H1 (cell line): ENCODE measurements at regions not wholly inside any gene's neighbourhood (a gene's known extent, or its start where the extent isn't known, plus 50 kb on each side); places are given as distances from the start of the nearest gene placed in this dataset.

ENCODE experiments used
- CTCF ChIA-PET: fragments of 300-600 bp; sonication (Branson Sonifier 250); formaldehyde crosslinking; loops from one replicate; lab custom pipeline; 2021; ENCODE audit not compliant: partially characterized antibody; lab: Charles Lee
- POLR2A ChIA-PET: fragments of 300-600 bp; sonication (Branson Sonifier 250); formaldehyde crosslinking; loops from one replicate; lab custom pipeline; 2021; ENCODE audit warnings: inconsistent platforms; ENCODE audit not compliant: partially characterized antibody; lab: Charles Lee
- DNase-seq, 2 experiments: peaks; one replicate each; pipeline versions ENCODE4 v3.0.0 to v3.0.0-alpha.2; 2010 to 2022; ENCODE audit warnings: low spot score in 2 of 2, low read depth in 1 of 2, mixed read lengths in 1 of 2
- FAIRE-seq: peaks from 2 replicates; lab custom pipeline; 2011; peaks lifted over from hg19 to GRCh38; lab: Jason Lieb, UNC
- H2AFZ ChIP-seq: 2 replicates; pipeline ENCODE4 v1.8.1; 2012; ENCODE audit warnings: low read length, inconsistent platforms
- H2AK5ac ChIP-seq: 2 replicates; pipeline ENCODE4 v1.6.1; 2013; ENCODE audit warnings: low read depth, low read length
- H2BK120ac ChIP-seq: replicated peaks from 2 replicates; pipeline ENCODE3; 2013; ENCODE audit warnings: low read depth, low read length, inconsistent platforms
- H2BK12ac ChIP-seq: 2 replicates; pipeline ENCODE4 v1.6.1; 2013; ENCODE audit warnings: low read depth, low read length
- H2BK15ac ChIP-seq: 2 replicates; pipeline ENCODE4 v1.6.1; 2013; ENCODE audit warnings: low read length
- H2BK20ac ChIP-seq: 2 replicates; pipeline ENCODE4 v1.6.1; 2013; ENCODE audit warnings: low read length
- H2BK5ac ChIP-seq: 2 replicates; pipeline ENCODE4 v1.6.1; 2013; ENCODE audit warnings: low read depth, low read length
- H3K14ac ChIP-seq: 2 replicates; pipeline ENCODE4 v1.6.1; 2013; ENCODE audit warnings: inconsistent platforms; ENCODE audit not compliant: insufficient read length
- H3K18ac ChIP-seq: 2 replicates; pipeline ENCODE4 v1.6.1; 2013; ENCODE audit warnings: low read length; ENCODE audit errors: extremely low read depth
- H3K23ac ChIP-seq: 2 replicates; pipeline ENCODE4 v1.6.1; 2013; ENCODE audit warnings: inconsistent platforms; ENCODE audit not compliant: insufficient read length
- H3K23me2 ChIP-seq: 2 replicates; pipeline ENCODE4 v1.6.1; 2013; ENCODE audit warnings: low read depth, low read length
- H3K27ac ChIP-seq: 2 replicates; pipeline ENCODE4 v1.6.1; 2011; ENCODE audit warnings: low read depth, low read length, inconsistent platforms
- H3K27me3 ChIP-seq, 4 experiments: replicated peaks in 1 of 4; 1 replicate in 1 of 4; 2 replicates in 3 of 4; pipeline versions ENCODE4 v1.6.1 to v1.8.1; 2011 to 2013; ENCODE audit warnings: low read length in 3 of 4, mild to moderate bottlenecking in 3 of 4, inconsistent platforms in 2 of 4, mixed read lengths in 2 of 4, moderate library complexity in 1 of 4; ENCODE audit not compliant: control insufficient read depth in 3 of 4, insufficient read depth in 3 of 4; ENCODE audit errors: extremely low read depth in 1 of 4
- H3K36me3 ChIP-seq, 4 experiments: 2 replicates each; pipeline versions ENCODE4 v1.6.1 to v1.8.1; 2011 to 2013; ENCODE audit warnings: mild to moderate bottlenecking in 4 of 4, low read length in 3 of 4, moderate library complexity in 2 of 4, control low read depth in 1 of 4, inconsistent platforms in 1 of 4; ENCODE audit not compliant: insufficient read depth in 4 of 4, control insufficient read depth in 2 of 4
- H3K4ac ChIP-seq: replicated peaks from 2 replicates; pipeline ENCODE3; 2013; ENCODE audit warnings: low read length, low read depth, mixed read lengths, inconsistent platforms; ENCODE audit not compliant: insufficient read length
- H3K4me1 ChIP-seq, 4 experiments: replicated peaks in 1 of 4; 1 replicate in 1 of 4; 2 replicates in 3 of 4; pipeline versions ENCODE4 v1.6.1 to v1.8.1; 2011 to 2013; ENCODE audit warnings: low read length in 3 of 4, inconsistent platforms in 2 of 4, mixed read lengths in 1 of 4; ENCODE audit not compliant: insufficient read depth in 4 of 4, control insufficient read depth in 3 of 4
- H3K4me2 ChIP-seq, 2 experiments: 2 replicates each; pipeline versions ENCODE4 v1.6.1 to v1.8.1; 2011 to 2013; ENCODE audit warnings: low read depth in 2 of 2, low read length in 2 of 2, control low read depth in 1 of 2, inconsistent platforms in 1 of 2, mild to moderate bottlenecking in 1 of 2; ENCODE audit not compliant: insufficient read depth in 1 of 2
- H3K4me3 ChIP-seq, 4 experiments: fragments of 200-600, 300-600 bp in 1 of 4; sonication (generic), shearing (Covaris generic), sonication (Bioruptor Twin) in 1 of 4; 2 replicates each; pipeline versions ENCODE4 v1.5.1 to v1.8.1; 2011 to 2016; ENCODE audit warnings: low read length in 4 of 4, low read depth in 3 of 4, control low read depth in 2 of 4, inconsistent platforms in 2 of 4, mild to moderate bottlenecking in 2 of 4, mixed read lengths in 1 of 4, moderate library complexity in 1 of 4; ENCODE audit not compliant: insufficient read depth in 2 of 4; ENCODE audit errors: extremely low read depth in 1 of 4
- H3K56ac ChIP-seq: replicated peaks from 2 replicates; pipeline ENCODE3; 2013; ENCODE audit warnings: low read depth, mild to moderate bottlenecking, mixed read lengths, low read length, inconsistent platforms; ENCODE audit not compliant: insufficient read length
- H3K79me1 ChIP-seq: 2 replicates; pipeline ENCODE4 v1.6.1; 2013; ENCODE audit warnings: low read depth, low read length, control low read depth
- H3K79me2 ChIP-seq, 2 experiments: 2 replicates each; pipeline versions ENCODE4 v1.6.1 to v1.8.1; 2012 to 2013; ENCODE audit warnings: low read length in 2 of 2, mild to moderate bottlenecking in 2 of 2, inconsistent platforms in 1 of 2; ENCODE audit not compliant: insufficient read depth in 2 of 2, control insufficient read depth in 1 of 2
- H3K9ac ChIP-seq, 4 experiments: replicated peaks in 1 of 4; 1 replicate in 1 of 4; 2 replicates in 3 of 4; pipeline versions ENCODE4 v1.6.1 to v1.8.1; 2011 to 2013; ENCODE audit warnings: low read depth in 3 of 4, low read length in 3 of 4, control low read depth in 2 of 4, mild to moderate bottlenecking in 2 of 4, moderate library complexity in 2 of 4, inconsistent platforms in 1 of 4; ENCODE audit errors: extremely low read depth in 1 of 4
- H3K9me3 ChIP-seq, 2 experiments: 2 replicates each; pipeline versions ENCODE4 v1.6.1 to v1.8.1; 2012 to 2013; ENCODE audit warnings: mild to moderate bottlenecking in 2 of 2, moderate library complexity in 2 of 2, control low read depth in 1 of 2, inconsistent platforms in 1 of 2, low read depth in 1 of 2, low read length in 1 of 2, mixed read lengths in 1 of 2; ENCODE audit not compliant: insufficient read depth in 2 of 2
- H4K20me1 ChIP-seq, 2 experiments: replicated peaks in 1 of 2; 2 replicates each; pipeline versions ENCODE3 to v1.8.1; 2011 to 2013; ENCODE audit warnings: inconsistent platforms in 2 of 2, low read length in 2 of 2, mild to moderate bottlenecking in 1 of 2; ENCODE audit not compliant: insufficient read depth in 2 of 2, control insufficient read depth in 1 of 2
- H4K5ac ChIP-seq: 2 replicates; pipeline ENCODE4 v1.6.1; 2013; ENCODE audit warnings: low read length, low read depth, mixed read lengths, inconsistent platforms; ENCODE audit not compliant: insufficient read length
- H4K8ac ChIP-seq: 2 replicates; pipeline ENCODE4 v1.8.0; 2013; ENCODE audit warnings: mild to moderate bottlenecking, moderate library complexity, low read length, inconsistent platforms; ENCODE audit not compliant: insufficient read depth; ENCODE audit errors: extremely low read depth
- H4K91ac ChIP-seq: replicated peaks from 2 replicates; pipeline ENCODE3; 2013; ENCODE audit warnings: low read length, mixed read lengths, inconsistent platforms; ENCODE audit not compliant: insufficient read length
- CEBPB ChIP-seq: IDR thresholded peaks from 2 replicates; pipeline ENCODE4 v1.6.1; 2012; ENCODE audit warnings: low read depth, low read length
- CHD1 ChIP-seq: IDR thresholded peaks from 2 replicates; pipeline ENCODE4 v1.6.1; 2012; ENCODE audit warnings: low read depth, low read length, improper control_type of control experiment
- CTCF ChIP-seq, 3 experiments: IDR thresholded peaks; 1 replicate in 2 of 3; 2 replicates in 1 of 3; pipeline versions ENCODE4 v1.5.1 to v1.6.1; 2011; ENCODE audit warnings: low read length in 3 of 3, mild to moderate bottlenecking in 3 of 3, inconsistent platforms in 2 of 3, low read depth in 1 of 3, moderate library complexity in 1 of 3; ENCODE audit not compliant: insufficient read depth in 1 of 3; ENCODE audit errors: control extremely low read depth in 1 of 3
- PHF8 ChIP-seq: fragments of 200-600 bp; sonication (generic); conservative IDR thresholded peaks from 2 replicates; pipeline ENCODE4 v1.7.1; 2012; ENCODE audit warnings: low read depth, mild to moderate bottlenecking, inconsistent platforms, low read length, moderate library complexity
- SAP30 ChIP-seq: fragments of 300-600 bp; sonication (generic); IDR thresholded peaks from 2 replicates; pipeline ENCODE4 v1.7.1; 2012; ENCODE audit warnings: low read length, moderate library complexity, mild to moderate bottlenecking, inconsistent platforms; ENCODE audit not compliant: insufficient read depth, insufficient replicate concordance
- USF2 ChIP-seq: IDR thresholded peaks from 2 replicates; pipeline ENCODE4 v1.6.1; 2011; ENCODE audit warnings: low read length, improper control_type of control experiment
- WGBS, 2 experiments: shearing (Covaris generic) in 1 of 2; methylation state at CpG; one replicate each; pipeline versions ENCODE4 v1.1.6 to v1.1.7; 2013 to 2015; ENCODE audit warnings: low lambda C conversion rate in 2 of 2, mixed read lengths in 2 of 2, inconsistent platforms in 1 of 2, low coverage in 1 of 2, missing lambda C conversion rate in 1 of 2; ENCODE audit not compliant: insufficient replicate concordance in 2 of 2, insufficient coverage in 1 of 2, insufficient read length in 1 of 2; ENCODE audit errors: extremely low coverage in 1 of 2, missing lambda C conversion rate in 1 of 2; 5-methylcytosine and 5-hydroxymethylcytosine counted together

GRCh38 chr7:3245077-3245476 lies 56.0 kb upstream of the SDK1 start:
- no peak overlapping the region for H2AK5ac ChIP-seq
- H3K9ac ChIP-seq: no peak overlapping the region
- no peaks in the 10 kb centered on the region for H3K23me2 ChIP-seq
- FAIRE-seq (no peak), DNase-seq (no peak)
- no peak overlapping the region for H3K18ac ChIP-seq
- H3K79me2 ChIP-seq: no peaks in the 10 kb centered on the region
- H3K27ac ChIP-seq: no peak overlapping the region
- no peak overlapping the region for H3K4me3 ChIP-seq
- no peak overlapping the region for H3K23ac ChIP-seq
- H4K5ac ChIP-seq: no peak overlapping the region
- H3K79me1 ChIP-seq: no peaks in the 10 kb centered on the region
- H2BK120ac ChIP-seq: no peak overlapping the region
- CTCF ChIA-PET: interaction anchor here (0.6 kb wide), 1 partner anchor 19 kb away, joined by 3 read pairs; no protein-coding TSS in a partner anchor
- no peak overlapping the region for H3K56ac ChIP-seq
- TF ChIP-seq SAP30 (no peak), PHF8 (no peak), CHD1 (no peak), USF2 (no peak), CTCF (IDR thresholded peaks at IDR 0.05; ENCODE audit: control extremely low read depth in 1 of 3, insufficient read depth in 1 of 3, low read depth in 1 of 3, low read length in 3 of 3) (no peak), CEBPB (no peak)
- TF ChIP-seq, all 59 proteins: peak for 0
- H3K14ac ChIP-seq: no peak overlapping the region
- no peak overlapping the region for H2AFZ ChIP-seq
- H2BK15ac ChIP-seq: no peak overlapping the region
- POLR2A ChIA-PET: no interaction called here
- H4K8ac ChIP-seq: no peak overlapping the region
- no peak overlapping the region for H2BK12ac ChIP-seq
- H3K9me3 ChIP-seq: 0 out of 4 replicates have a peak, but pooled peaks cover 0 to 4% of the 10 kb centered on the region in 2 experiments
- H4K91ac ChIP-seq: no peak overlapping the region
- peaks cover 0 to 3% (median 1%) of the 10 kb centered on the region in 4 experiments; a peak in 2 of 7 replicates for H3K4me1 ChIP-seq
- no peaks in the 10 kb centered on the region for H3K36me3 ChIP-seq
- no peak overlapping the region for H3K4me2 ChIP-seq
- no peak overlapping the region for H3K4ac ChIP-seq
- no peak overlapping the region for H2BK5ac ChIP-seq
- no peak overlapping the region for H2BK20ac ChIP-seq
- H4K20me1 ChIP-seq: no peaks in the 10 kb centered on the region
- H3K27me3 ChIP-seq: no peaks in the 10 kb centered on the region
- 93% methylated on average over 2 of the region's 2 CpGs; no CpG with 5 or more reads in 1 of the 2 experiments for WGBS, 2 experiments
